ENCODE measurements at regions not wholly inside any gene's neighbourhood (a gene's known extent, or its start where the extent isn't known, plus 50 kb on each side); places are given as distances from the start of the nearest gene placed in this dataset.

- no peak for TF ChIP-seq CTCF (IDR thresholded peaks at IDR 0.05)
- TF ChIP-seq POLR2A (IDR thresholded peaks at IDR 0.05): no peak
Measured at GRCh38 chr16:6258056-6258455, 1074.6 kb upstream of the RBFOX1 start.
